ENCODE measurements at regions not wholly inside any gene's neighbourhood (a gene's known extent, or its start where the extent isn't known, plus 50 kb on each side); places are given as distances from the start of the nearest gene placed in this dataset.
"Not testable (repeated sequence)": the region's sequence is repeated elsewhere in the genome, so short reads cannot be mapped to it uniquely, and the experiment has no call there.

GRCh38 chr1:199626228-199626627 lies 401.3 kb upstream of the NR5A2 start:
- not testable (repeated sequence) for TF ChIP-seq CTCF (IDR thresholded peaks at IDR 0.05; ENCODE audit: insufficient read depth, low read length, poor library complexity, severe bottlenecking); EZH2phosphoT487 (conservative IDR thresholded peaks at IDR 0.05; ENCODE audit: low read length)
